ENCODE measurements at regions not wholly inside any gene's neighbourhood (a gene's known extent, or its start where the extent isn't known, plus 50 kb on each side); places are given as distances from the start of the nearest gene placed in this dataset.

DNA sequence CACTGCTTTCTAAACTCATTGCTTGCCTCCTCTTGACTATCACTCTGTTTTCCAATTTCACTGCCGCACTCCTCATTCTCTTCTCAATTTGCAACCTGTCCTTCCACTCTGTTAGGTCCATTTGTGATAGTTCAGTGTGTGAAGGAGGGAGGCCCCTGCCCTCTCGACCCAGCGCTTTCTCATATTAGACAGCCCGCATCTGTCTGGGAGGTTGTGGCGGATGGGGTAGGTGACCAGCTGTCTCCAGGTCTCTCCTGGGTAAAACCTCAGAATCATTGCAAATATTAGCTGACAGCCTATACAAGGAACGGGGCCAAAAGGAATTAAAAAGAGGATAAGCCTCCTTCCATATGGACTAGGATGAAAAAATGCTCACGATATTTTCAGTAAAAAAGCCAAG is 358.3 kb downstream of the SHQ1 start:
- H3K4me1 ChIP-seq (ENCODE audit: insufficient read depth, low read length): no peaks in the 10 kb centered on the region
- H3K4me1 Mint-ChIP-seq: peaks cover 0 to 10% (median 8%) of the 10 kb centered on the region in 3 donors

DNA sequence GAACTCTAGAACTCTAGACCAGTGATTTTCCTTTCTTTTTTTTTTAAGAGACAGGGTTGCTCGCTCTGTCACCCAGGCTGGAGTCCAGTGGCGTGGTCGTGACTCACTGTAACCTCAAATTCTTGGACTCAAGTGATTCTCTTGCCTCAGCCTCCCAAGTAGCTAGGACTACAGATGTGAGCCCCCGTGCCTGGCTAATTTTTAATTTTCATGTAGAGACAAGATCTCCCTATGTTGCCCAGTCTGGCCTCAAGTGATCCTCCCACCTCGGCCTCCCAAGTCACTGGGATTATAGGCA is 359.6 kb downstream of the SHQ1 start:
- Mint-ChIP-seq H3K27ac (no peak overlapping the region), H3K4me3 (no peak overlapping the region), H3K27me3 (peaks cover 0 to 4% of the 10 kb centered on the region in 2 donors), H3K9me3 (no peaks in the 10 kb centered on the region), H3K36me3 (peaks cover 0 to 2% (median 0%) of the 10 kb centered on the region in 3 donors), H3K4me1 (peaks cover 0 to 10% (median 8%) of the 10 kb centered on the region in 3 donors)
- Histone ChIP-seq H3K27me3 (ENCODE audit: insufficient read depth, low read length, poor library complexity, severe bottlenecking) (no peaks in the 10 kb centered on the region), H3K27ac (ENCODE audit: low read depth, low read length) (no peak overlapping the region), H3K4me3 (ENCODE audit: low read length) (no peak overlapping the region), H3K9me3 (ENCODE audit: low read length) (no peaks in the 10 kb centered on the region), H3K4me1 (ENCODE audit: insufficient read depth, low read length) (no peaks in the 10 kb centered on the region), H3K36me3 (ENCODE audit: insufficient read depth, low read length) (no peaks in the 10 kb centered on the region)
- ChIA-PET POLR2A (no interaction called here), CTCF (no interaction called here)
- no peak for DNase-seq

More for the DNA sequence above, 358.3 kb downstream of the SHQ1 start:
- Mint-ChIP-seq H3K4me3 (no peak overlapping the region), H3K36me3 (peaks cover 0 to 2% (median 0%) of the 10 kb centered on the region in 3 donors), H3K9me3 (peaks cover 0 to 2% (median 0%) of the 10 kb centered on the region in 5 donors), H3K27ac (no peak overlapping the region), H3K27me3 (peaks cover 0 to 4% of the 10 kb centered on the region in 2 donors)
- ChIA-PET CTCF (no interaction called here), POLR2A (no interaction called here)
- H3K4me3 ChIP-seq (ENCODE audit: low read length): no peak overlapping the region
- no peaks in the 10 kb centered on the region for H3K36me3 ChIP-seq (ENCODE audit: insufficient read depth, low read length)
- no peak overlapping the region for H3K27ac ChIP-seq (ENCODE audit: low read depth, low read length)
- no peak for DNase-seq
- no peaks in the 10 kb centered on the region for H3K9me3 ChIP-seq (ENCODE audit: low read length)
- no peaks in the 10 kb centered on the region for H3K27me3 ChIP-seq (ENCODE audit: insufficient read depth, low read length, poor library complexity, severe bottlenecking)

DNA sequence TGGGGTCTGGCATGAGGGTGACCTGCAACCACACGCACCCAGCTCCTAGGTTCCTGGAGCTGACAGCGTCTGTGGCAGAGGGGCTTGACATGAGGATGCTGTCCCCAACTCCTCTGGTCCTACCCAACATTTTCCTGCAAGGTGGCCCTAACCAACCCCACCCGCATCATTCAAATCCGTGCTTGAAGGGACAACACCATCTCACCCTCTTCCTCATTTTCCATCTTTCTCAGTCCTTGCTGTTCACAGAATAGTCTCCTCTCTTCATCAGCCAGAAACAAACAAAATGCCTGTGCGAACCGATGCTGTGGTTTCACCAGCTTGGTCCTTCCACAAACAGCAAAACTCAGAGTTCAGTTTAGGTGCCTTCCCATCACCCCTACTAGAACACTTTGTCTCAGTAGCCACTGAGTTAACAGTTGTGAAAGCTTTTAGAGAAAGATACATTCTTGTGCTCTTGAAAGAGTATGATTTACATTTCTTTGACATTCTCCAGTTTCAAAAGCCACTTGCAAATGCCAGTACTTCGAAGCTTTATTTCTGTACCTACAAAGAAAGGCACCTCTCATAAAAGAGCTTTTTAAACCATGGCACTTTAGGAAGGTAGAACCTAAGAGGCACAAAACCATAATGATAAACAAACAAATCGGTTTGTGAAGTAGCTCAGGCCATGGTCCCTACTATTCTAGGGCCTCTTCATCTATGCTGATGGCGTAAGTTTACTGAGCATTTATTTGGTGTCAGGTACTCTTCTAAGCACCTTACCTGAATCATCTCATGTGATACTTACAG is 360.1 kb downstream of the SHQ1 start:
- Histone ChIP-seq H3K27me3 (ENCODE audit: insufficient read depth, low read length, poor library complexity, severe bottlenecking) (no peaks in the 10 kb centered on the region), H3K9me3 (ENCODE audit: low read length) (no peaks in the 10 kb centered on the region), H3K27ac (ENCODE audit: low read depth, low read length) (no peak overlapping the region), H3K4me3 (ENCODE audit: low read length) (no peak overlapping the region), H3K36me3 (ENCODE audit: insufficient read depth, low read length) (no peaks in the 10 kb centered on the region), H3K4me1 (ENCODE audit: insufficient read depth, low read length) (peaks cover 4% of the 10 kb centered on the region)
- peaks cover 0 to 4% of the 10 kb centered on the region in 2 donors for H3K27me3 Mint-ChIP-seq
- peaks cover 5 to 14% (median 10%) of the 10 kb centered on the region in 3 donors for H3K4me1 Mint-ChIP-seq
- no peak overlapping the region for H3K27ac Mint-ChIP-seq
- POLR2A ChIA-PET: no interaction called here
- H3K36me3 Mint-ChIP-seq: peaks cover 0 to 2% (median 0%) of the 10 kb centered on the region in 3 donors
- CTCF ChIA-PET: no interaction called here
- H3K9me3 Mint-ChIP-seq: no peaks in the 10 kb centered on the region
- DNase-seq: no peak
- H3K4me3 Mint-ChIP-seq: no peak overlapping the region

DNA sequence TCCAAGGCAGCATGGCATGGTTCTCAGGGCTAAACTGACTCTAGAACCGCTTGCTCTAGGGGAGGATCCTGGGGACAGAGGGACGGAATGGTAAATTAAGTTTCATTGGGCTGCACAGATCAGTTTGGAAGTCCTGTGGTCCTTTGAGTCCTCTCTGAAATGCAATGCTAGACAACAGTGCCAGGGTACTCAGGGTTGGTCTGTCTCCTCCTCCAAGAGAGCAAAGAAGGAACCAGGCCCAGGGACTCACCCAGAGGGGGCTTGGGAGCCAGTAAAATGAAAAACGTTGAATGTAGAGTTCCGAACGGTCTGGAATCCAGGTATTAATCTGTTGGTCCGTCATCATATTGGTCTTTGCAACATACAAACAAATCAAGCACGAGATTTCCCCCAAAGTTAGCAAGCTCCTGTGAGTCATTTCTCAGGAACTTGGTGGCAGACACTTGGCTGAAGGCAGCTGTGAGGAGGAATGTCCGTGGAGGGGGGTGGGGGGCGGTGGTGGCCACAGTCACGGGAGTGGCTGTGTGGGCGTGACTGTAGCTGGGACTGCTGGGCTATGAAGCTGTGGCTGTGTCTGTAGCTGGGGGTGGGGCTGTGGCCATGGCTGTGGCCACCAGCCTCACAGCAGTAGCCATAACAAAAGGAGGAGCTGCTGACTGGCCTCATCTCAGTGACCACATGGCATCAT is 361.0 kb downstream of the SHQ1 start:
- Histone ChIP-seq H3K9me3 (ENCODE audit: low read length) (no peaks in the 10 kb centered on the region), H3K27ac (ENCODE audit: low read depth, low read length) (no peak overlapping the region), H3K27me3 (ENCODE audit: insufficient read depth, low read length, poor library complexity, severe bottlenecking) (no peaks in the 10 kb centered on the region), H3K36me3 (ENCODE audit: insufficient read depth, low read length) (no peaks in the 10 kb centered on the region), H3K4me1 (ENCODE audit: insufficient read depth, low read length) (peaks cover 10% of the 10 kb centered on the region), H3K4me3 (ENCODE audit: low read length) (no peak overlapping the region)
- Mint-ChIP-seq H3K27ac (peak overlapping the region in 2 of 8 donors; percentile 28 to 69), H3K27me3 (peaks cover 0 to 4% of the 10 kb centered on the region in 2 donors), H3K4me1 (peaks cover 14 to 22% (median 18%) of the 10 kb centered on the region in 3 donors), H3K9me3 (no peaks in the 10 kb centered on the region), H3K36me3 (peaks cover 0 to 2% (median 0%) of the 10 kb centered on the region in 3 donors), H3K4me3 (no peak overlapping the region)
- no peak for DNase-seq
- ChIA-PET CTCF (no interaction called here), POLR2A (no interaction called here)

DNA sequence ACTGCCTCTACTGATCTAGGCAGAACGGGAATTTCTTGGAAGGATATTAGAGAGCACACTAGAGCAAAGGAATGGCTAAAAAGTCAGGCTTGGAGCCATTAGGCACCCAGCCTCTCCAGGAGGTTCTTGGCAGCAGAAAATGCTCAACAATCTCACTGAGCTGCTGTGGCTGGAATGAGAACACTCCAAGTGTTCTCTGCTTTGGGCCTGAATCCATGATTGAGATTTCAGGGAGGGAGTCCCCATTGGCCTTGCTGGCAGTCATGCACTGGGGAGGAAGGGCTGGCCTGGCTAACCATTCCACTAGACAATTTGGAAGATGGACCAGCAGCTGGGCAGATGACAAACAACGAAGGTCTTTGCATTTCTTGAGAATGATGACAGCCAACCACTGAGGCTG is 362.6 kb downstream of the SHQ1 start:
- peaks cover 10% of the 10 kb centered on the region for H3K4me1 ChIP-seq (ENCODE audit: insufficient read depth, low read length)
- H3K9me3 Mint-ChIP-seq: no peaks in the 10 kb centered on the region
- peaks cover 0 to 4% of the 10 kb centered on the region in 2 donors for H3K27me3 Mint-ChIP-seq
- peaks cover 0 to 2% (median 0%) of the 10 kb centered on the region in 3 donors for H3K36me3 Mint-ChIP-seq
- H3K4me3 ChIP-seq (ENCODE audit: low read length): no peak overlapping the region
- H3K36me3 ChIP-seq (ENCODE audit: insufficient read depth, low read length): no peaks in the 10 kb centered on the region
- ChIA-PET POLR2A (no interaction called here), CTCF (interaction anchor here (0.7 kb wide), 1 partner anchor 28 kb away, joined by 3 read pairs; no protein-coding TSS in a partner anchor)
- H3K27ac Mint-ChIP-seq: no peak overlapping the region
- H3K27ac ChIP-seq (ENCODE audit: low read depth, low read length): no peak overlapping the region
- H3K9me3 ChIP-seq (ENCODE audit: low read length): no peaks in the 10 kb centered on the region
- no peak for DNase-seq
- H3K4me1 Mint-ChIP-seq: peaks cover 14 to 22% (median 22%) of the 10 kb centered on the region in 3 donors
- no peaks in the 10 kb centered on the region for H3K27me3 ChIP-seq (ENCODE audit: insufficient read depth, low read length, poor library complexity, severe bottlenecking)
- H3K4me3 Mint-ChIP-seq: peak overlapping the region in 1 of 7 donors; percentile 51

DNA sequence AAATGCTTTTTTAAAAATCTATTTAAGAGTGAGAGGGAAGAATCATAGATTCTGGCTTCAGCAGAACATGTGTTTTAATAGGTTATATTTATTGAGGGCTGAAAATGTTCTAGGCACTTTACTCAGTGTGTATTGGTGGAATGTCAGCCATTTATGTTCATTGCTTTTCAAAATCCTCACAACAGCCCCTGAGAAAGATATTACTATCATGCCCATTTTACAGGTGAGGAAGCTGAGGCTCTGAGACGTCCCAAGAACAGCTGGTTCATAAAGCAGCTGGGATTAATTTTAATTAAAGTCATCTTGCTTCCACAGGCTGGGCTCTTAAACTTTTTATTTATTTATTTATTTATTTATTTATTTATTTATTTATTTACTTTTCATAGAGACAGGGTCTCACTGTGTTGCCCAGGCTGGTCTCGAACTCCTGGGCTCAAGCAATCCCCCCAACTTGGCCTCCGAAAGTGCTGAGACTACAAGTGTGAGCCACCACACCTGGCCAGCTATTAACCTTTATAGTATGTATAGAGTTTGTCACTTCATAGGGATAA is 364.6 kb downstream of the SHQ1 start:
- ChIA-PET CTCF (interaction anchor here (0.6 kb wide), 1 partner anchor 36 kb away, joined by 4 read pairs; no protein-coding TSS in a partner anchor), POLR2A (interaction anchor here (0.9 kb wide), 1 partner anchor 68 kb away, joined by 12 read pairs; no protein-coding TSS in a partner anchor)
- Mint-ChIP-seq H3K4me1 (peaks cover 14 to 22% (median 22%) of the 10 kb centered on the region in 3 donors), H3K27me3 (peaks cover 0 to 4% of the 10 kb centered on the region in 2 donors), H3K9me3 (no peaks in the 10 kb centered on the region), H3K4me3 (peak overlapping the region in 4 of 7 donors; percentile 83 to 87 (median 84)), H3K36me3 (peaks cover 0 to 2% (median 0%) of the 10 kb centered on the region in 3 donors), H3K27ac (no peak overlapping the region)
- H3K27ac ChIP-seq (ENCODE audit: low read depth, low read length): no peak overlapping the region
- no peaks in the 10 kb centered on the region for H3K27me3 ChIP-seq (ENCODE audit: insufficient read depth, low read length, poor library complexity, severe bottlenecking)
- H3K4me1 ChIP-seq (ENCODE audit: insufficient read depth, low read length): peaks cover 10% of the 10 kb centered on the region
- no peak overlapping the region for H3K4me3 ChIP-seq (ENCODE audit: low read length)
- no peaks in the 10 kb centered on the region for H3K9me3 ChIP-seq (ENCODE audit: low read length)
- DNase-seq: no peak
- H3K36me3 ChIP-seq (ENCODE audit: insufficient read depth, low read length): no peaks in the 10 kb centered on the region

DNA sequence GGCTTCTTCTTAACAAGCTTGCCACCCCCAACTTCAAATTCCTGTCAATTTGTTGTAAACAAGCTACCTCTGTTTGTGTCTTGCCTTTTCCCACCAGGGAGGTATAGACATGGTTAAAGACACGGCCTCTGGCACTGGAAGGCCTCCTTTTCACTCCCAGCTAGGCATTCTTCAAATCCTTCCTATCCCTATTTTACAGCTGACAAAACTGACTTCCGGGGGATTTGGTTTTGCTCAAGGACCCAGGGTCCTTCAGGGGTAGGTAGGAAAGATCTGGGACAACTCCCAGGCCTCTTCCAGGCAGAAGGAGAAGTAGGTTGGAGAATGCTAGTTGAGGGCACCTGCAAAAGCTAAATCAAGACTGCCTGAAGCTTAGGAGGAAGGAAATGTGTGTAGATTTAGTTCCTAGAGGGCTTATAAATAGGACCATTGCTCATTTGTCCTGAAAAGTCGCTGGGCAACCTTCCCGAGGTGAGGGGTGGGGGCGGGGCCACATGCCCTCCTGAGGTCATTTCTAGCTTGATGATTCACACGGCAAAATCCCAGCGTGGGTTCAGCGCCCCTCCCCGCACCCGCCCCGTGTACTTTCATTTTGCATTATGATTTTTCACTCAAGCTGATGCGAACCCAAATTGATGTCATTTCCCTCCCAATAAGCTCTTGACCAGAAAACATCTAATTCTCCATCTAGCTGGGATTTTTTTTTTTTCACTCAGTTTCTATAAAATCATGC is 365.5 kb downstream of the SHQ1 start:
- Mint-ChIP-seq H3K27ac (peak overlapping the region in 6 of 8 donors; percentile 44 to 93 (median 84)), H3K9me3 (no peaks in the 10 kb centered on the region), H3K36me3 (peaks cover 0 to 2% (median 0%) of the 10 kb centered on the region in 3 donors), H3K27me3 (peaks cover 0 to 4% of the 10 kb centered on the region in 2 donors), H3K4me1 (peaks cover 14 to 22% (median 19%) of the 10 kb centered on the region in 3 donors), H3K4me3 (peak overlapping the region; percentile 83 to 88 (median 85))
- H3K27me3 ChIP-seq (ENCODE audit: insufficient read depth, low read length, poor library complexity, severe bottlenecking): no peaks in the 10 kb centered on the region
- peaks cover 10% of the 10 kb centered on the region for H3K4me1 ChIP-seq (ENCODE audit: insufficient read depth, low read length)
- CTCF ChIA-PET: interaction anchor here (0.6 to 1.3 kb wide), 4 partner anchors 25 to 339 kb away, joined by 3 to 4 read pairs (median 4); no protein-coding TSS in a partner anchor
- no peaks in the 10 kb centered on the region for H3K36me3 ChIP-seq (ENCODE audit: insufficient read depth, low read length)
- no peaks in the 10 kb centered on the region for H3K9me3 ChIP-seq (ENCODE audit: low read length)
- no peak overlapping the region for H3K27ac ChIP-seq (ENCODE audit: low read depth, low read length)
- POLR2A ChIA-PET: interaction anchor here (0.5 to 0.9 kb wide), 2 partner anchors 14 to 69 kb away, joined by 6 to 12 read pairs; no protein-coding TSS in a partner anchor
- DNase-seq: peak; percentile 6 to 59 (median 31)
- H3K4me3 ChIP-seq (ENCODE audit: low read length): peak overlapping the region; percentile 62
